SK-N-SH (cell line): ENCODE measurements at regions not wholly inside any gene's neighbourhood (a gene's known extent, or its start where the extent isn't known, plus 50 kb on each side); places are given as distances from the start of the nearest gene placed in this dataset.

Experiments
- CTCF ChIA-PET: fragments of 300-600, 350-600 bp; formaldehyde crosslinking; extraction: SDS; loops from one replicate; lab custom pipeline; 2021; lab: Yijun Ruan, JAX
- POLR2A ChIA-PET: fragments of 350-600 bp; sonication (Branson Sonifier 250); formaldehyde crosslinking; extraction: SDS; loops from one replicate; lab custom pipeline; 2020; ENCODE audit warnings: antibody characterized with exemption, inconsistent platforms; lab: Yijun Ruan, JAX
- DNase-seq: peaks from one replicate; pipeline ENCODE4 v3.0.0; 2012
- H2AFZ ChIP-seq: fragments of 200-600 bp; sonication (generic); 2 replicates; pipeline ENCODE4 v1.8.1; 2016; ENCODE audit warnings: antibody characterized with exemption, mild to moderate bottlenecking, low read depth
- H3F3A ChIP-seq: fragments of 200-600 bp; sonication (generic); replicated peaks from 2 replicates; pipeline ENCODE3; 2016; ENCODE audit warnings: antibody characterized with exemption, mild to moderate bottlenecking; ENCODE audit not compliant: insufficient read depth
- H3K27ac ChIP-seq, 2 experiments: fragments of 200-500 bp in 1 of 2; fragments of 200-600 bp in 1 of 2; sonication (Bioruptor generic) in 1 of 2; sonication (generic), shearing (Covaris generic) in 1 of 2; 2 replicates each; pipeline versions ENCODE4 v1.5.1 to v1.6.1; 2014 to 2016; ENCODE audit warnings: low read depth in 2 of 2, inconsistent platforms in 1 of 2, low read length in 1 of 2, mild to moderate bottlenecking in 1 of 2, mixed read lengths in 1 of 2
- H3K27me3 ChIP-seq: fragments of 200-600 bp; sonication (generic), shearing (Covaris generic); 2 replicates; pipeline ENCODE4 v1.6.1; 2016; ENCODE audit warnings: mixed run types; ENCODE audit not compliant: insufficient read depth
- H3K36me3 ChIP-seq, 2 experiments: fragments of 200-500 bp in 1 of 2; fragments of 200-600 bp in 1 of 2; sonication (Bioruptor generic) in 1 of 2; sonication (generic) in 1 of 2; replicated peaks in 1 of 2; 2 replicates each; pipeline versions ENCODE3 to v1.5.1; 2014 to 2016; ENCODE audit warnings: low read length in 1 of 2, mild to moderate bottlenecking in 1 of 2; ENCODE audit not compliant: insufficient read depth in 2 of 2, control insufficient read depth in 1 of 2
- H3K4me1 ChIP-seq, 2 experiments: fragments of 200-500 bp in 1 of 2; fragments of 200-600 bp in 1 of 2; sonication (Bioruptor generic) in 1 of 2; sonication (generic), shearing (Covaris generic) in 1 of 2; 2 replicates each; pipeline versions ENCODE4 v1.5.1 to v1.6.1; 2014 to 2016; ENCODE audit warnings: low read depth in 1 of 2, low read length in 1 of 2, mixed run types in 1 of 2; ENCODE audit not compliant: insufficient read depth in 2 of 2, control insufficient read depth in 1 of 2
- H3K4me2 ChIP-seq: fragments of 200-600 bp; sonication (generic), shearing (Covaris generic); 2 replicates; pipeline ENCODE4 v1.6.1; 2017; ENCODE audit warnings: mixed run types
- H3K4me3 ChIP-seq, 2 experiments: fragments of 200-500 bp in 1 of 2; fragments of 200-600 bp in 1 of 2; sonication (Bioruptor generic) in 1 of 2; sonication (generic), shearing (Covaris generic) in 1 of 2; 2 replicates each; pipeline versions ENCODE4 v1.5.1 to v1.8.1; 2014 to 2016; ENCODE audit warnings: low read depth in 2 of 2, inconsistent platforms in 1 of 2, low read length in 1 of 2, mild to moderate bottlenecking in 1 of 2, mixed read lengths in 1 of 2, moderate library complexity in 1 of 2
- H3K79me2 ChIP-seq: fragments of 200-600 bp; sonication (generic); 2 replicates; pipeline ENCODE4 v1.8.1; 2017; ENCODE audit warnings: mild to moderate bottlenecking; ENCODE audit not compliant: insufficient read depth
- H3K9ac ChIP-seq: fragments of 200-600 bp; sonication (generic); 2 replicates; pipeline ENCODE4 v1.6.1; 2017; ENCODE audit warnings: mixed run types
- H3K9me2 ChIP-seq: fragments of 200-600 bp; sonication (generic); 2 replicates; pipeline ENCODE4 v1.6.1; 2017; ENCODE audit warnings: mixed run types
- H3K9me3 ChIP-seq: fragments of 200-600 bp; sonication (generic); 2 replicates; pipeline ENCODE4 v1.6.1; 2017; ENCODE audit warnings: mixed run types, mild to moderate bottlenecking, moderate library complexity
- H4K20me1 ChIP-seq: fragments of 200-600 bp; sonication (generic); 2 replicates; pipeline ENCODE4 v1.6.1; 2017; ENCODE audit warnings: mild to moderate bottlenecking, mixed run types; ENCODE audit not compliant: insufficient read depth
- EP300 ChIP-seq, 2 experiments: IDR thresholded peaks; 2 replicates each; pipeline versions ENCODE4 v1.4.0 to v1.6.1; 2012; ENCODE audit warnings: borderline replicate concordance in 1 of 2, low read depth in 1 of 2, low read length in 1 of 2
- GABPA ChIP-seq: IDR thresholded peaks from 2 replicates; pipeline ENCODE4 v1.4.0; 2012; ENCODE audit warnings: low read depth, mild to moderate bottlenecking
- IRF3 ChIP-seq: fragments of 150-350 bp; IDR thresholded peaks from 2 replicates; pipeline ENCODE4 v1.6.1; 2016; ENCODE audit warnings: mild to moderate bottlenecking, low read depth, low read length
- MEF2A ChIP-seq: IDR thresholded peaks from 2 replicates; pipeline ENCODE4 v1.4.0; 2012; ENCODE audit warnings: low read depth, borderline replicate concordance
- POLR2AphosphoS5 ChIP-seq: IDR thresholded peaks from 2 replicates; pipeline ENCODE4 v1.6.1; 2012; ENCODE audit warnings: low read depth, low read length
- RCOR1 ChIP-seq: fragments of 150-350 bp; IDR thresholded peaks from 2 replicates; pipeline ENCODE4 v1.6.1; 2017; ENCODE audit warnings: antibody characterized with exemption, low read length
- SIN3A ChIP-seq: IDR thresholded peaks from 2 replicates; pipeline ENCODE4 v1.6.1; 2012; ENCODE audit warnings: low read depth, mild to moderate bottlenecking, low read length, moderate library complexity, borderline replicate concordance
- TEAD4 ChIP-seq: IDR thresholded peaks from 2 replicates; pipeline ENCODE4 v1.4.0; 2012; ENCODE audit warnings: mild to moderate bottlenecking, borderline replicate concordance; ENCODE audit not compliant: insufficient read depth
- ZBTB33 ChIP-seq: IDR thresholded peaks from 2 replicates; pipeline ENCODE4 v1.4.0; 2012; ENCODE audit warnings: low read depth, borderline replicate concordance
- WGBS: methylation state at CpG from one replicate; pipeline ENCODE4 v1.1.6; 2017; ENCODE audit warnings: low lambda C conversion rate; 5-methylcytosine and 5-hydroxymethylcytosine counted together
- TF ChIP-seq, protein P1 (sequence below): IDR thresholded peaks from 2 replicates; pipeline ENCODE4 v1.4.0; 2012; ENCODE audit warnings: low read depth, borderline replicate concordance
- TF ChIP-seq, protein P2 (sequence below): fragments of 200-600 bp; sonication (generic); IDR thresholded peaks from 2 replicates; pipeline ENCODE4 v1.6.1; 2017; ENCODE audit warnings: antibody characterized with exemption, mild to moderate bottlenecking, moderate library complexity

DNA sequence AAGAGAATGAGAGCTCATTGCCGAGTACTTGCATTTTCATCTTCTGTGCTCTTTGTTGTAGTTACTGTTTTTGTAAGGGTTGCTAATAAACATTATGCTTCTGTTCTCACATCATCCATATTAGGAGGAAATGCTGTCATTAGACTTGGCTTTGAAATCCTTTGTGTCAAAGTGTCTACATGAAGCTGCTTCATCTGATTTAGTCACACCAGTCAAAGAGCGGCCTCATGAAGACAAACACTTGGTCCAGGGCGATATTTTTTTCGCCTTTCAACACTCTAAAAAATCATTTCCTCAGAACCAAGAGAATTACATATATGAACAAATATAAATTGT, 105.0 kb downstream of the SPRY2 start:
- H4K20me1 ChIP-seq = no peaks in the 10 kb centered on the region
- H3F3A ChIP-seq = no peaks in the 10 kb centered on the region
- POLR2A ChIA-PET = no interaction called here
- no peaks in the 10 kb centered on the region for H3K79me2 ChIP-seq
- H3K4me3 ChIP-seq = no peak overlapping the region
- 0 out of 2 replicates have a peak overlapping the region, but pooled peaks have one; percentile 17 for H2AFZ ChIP-seq
- H3K9ac ChIP-seq = no peak overlapping the region
- DNase-seq = no peak
- no peaks in the 10 kb centered on the region for H3K9me3 ChIP-seq
- H3K36me3 ChIP-seq = no peaks in the 10 kb centered on the region
- H3K27ac ChIP-seq = no peak overlapping the region
- H3K27me3 ChIP-seq = no peaks in the 10 kb centered on the region
- no peak overlapping the region for H3K4me2 ChIP-seq
- 96% methylated on average over 4 of the region's 4 CpGs for WGBS
- CTCF ChIA-PET = no interaction called here
- H3K4me1 ChIP-seq = peaks cover 0 to 2% of the 10 kb centered on the region in 2 experiments; a peak in 3 of 4 replicates
- no peak for TF ChIP-seq TEAD4
- TF ChIP-seq, protein P1, sequence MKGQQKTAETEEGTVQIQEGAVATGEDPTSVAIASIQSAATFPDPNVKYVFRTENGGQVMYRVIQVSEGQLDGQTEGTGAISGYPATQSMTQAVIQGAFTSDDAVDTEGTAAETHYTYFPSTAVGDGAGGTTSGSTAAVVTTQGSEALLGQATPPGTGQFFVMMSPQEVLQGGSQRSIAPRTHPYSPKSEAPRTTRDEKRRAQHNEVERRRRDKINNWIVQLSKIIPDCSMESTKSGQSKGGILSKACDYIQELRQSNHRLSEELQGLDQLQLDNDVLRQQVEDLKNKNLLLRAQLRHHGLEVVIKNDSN = no peak
- TF ChIP-seq, protein P2, sequence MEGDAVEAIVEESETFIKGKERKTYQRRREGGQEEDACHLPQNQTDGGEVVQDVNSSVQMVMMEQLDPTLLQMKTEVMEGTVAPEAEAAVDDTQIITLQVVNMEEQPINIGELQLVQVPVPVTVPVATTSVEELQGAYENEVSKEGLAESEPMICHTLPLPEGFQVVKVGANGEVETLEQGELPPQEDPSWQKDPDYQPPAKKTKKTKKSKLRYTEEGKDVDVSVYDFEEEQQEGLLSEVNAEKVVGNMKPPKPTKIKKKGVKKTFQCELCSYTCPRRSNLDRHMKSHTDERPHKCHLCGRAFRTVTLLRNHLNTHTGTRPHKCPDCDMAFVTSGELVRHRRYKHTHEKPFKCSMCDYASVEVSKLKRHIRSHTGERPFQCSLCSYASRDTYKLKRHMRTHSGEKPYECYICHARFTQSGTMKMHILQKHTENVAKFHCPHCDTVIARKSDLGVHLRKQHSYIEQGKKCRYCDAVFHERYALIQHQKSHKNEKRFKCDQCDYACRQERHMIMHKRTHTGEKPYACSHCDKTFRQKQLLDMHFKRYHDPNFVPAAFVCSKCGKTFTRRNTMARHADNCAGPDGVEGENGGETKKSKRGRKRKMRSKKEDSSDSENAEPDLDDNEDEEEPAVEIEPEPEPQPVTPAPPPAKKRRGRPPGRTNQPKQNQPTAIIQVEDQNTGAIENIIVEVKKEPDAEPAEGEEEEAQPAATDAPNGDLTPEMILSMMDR = no peak
- TF ChIP-seq RCOR1 = no peak
- no peak for TF ChIP-seq IRF3
- H3K9me2 ChIP-seq = no peaks in the 10 kb centered on the region

- 0 out of 2 replicates have a peak overlapping the region, but pooled peaks have one; percentile 17 for H2AFZ ChIP-seq
Measured at GRCh38 chr13:80235166-80235966, 105.6 kb downstream of the SPRY2 start.

More at GRCh38 chr13:80235166-80235966, 105.6 kb downstream of the SPRY2 start:
- POLR2A ChIA-PET = no interaction called here
- Histone ChIP-seq H3K9me2 (no peaks in the 10 kb centered on the region), H3K4me1 (peaks cover 0 to 2% of the 10 kb centered on the region in 2 experiments; a peak in 3 of 4 replicates), H3K9me3 (no peaks in the 10 kb centered on the region), H3K27ac (no peak overlapping the region), H3K27me3 (no peaks in the 10 kb centered on the region), H3K4me2 (no peak overlapping the region), H3K36me3 (no peaks in the 10 kb centered on the region), H3K4me3 (no peak overlapping the region), H3K9ac (no peak overlapping the region), H3F3A (no peaks in the 10 kb centered on the region), H4K20me1 (no peaks in the 10 kb centered on the region), H3K79me2 (no peaks in the 10 kb centered on the region)
- CTCF ChIA-PET = no interaction called here
- no peak for DNase-seq
- 76% methylated on average over 10 of the region's 10 CpGs for WGBS
- TF ChIP-seq SIN3A = no peak
- no peak for TF ChIP-seq EP300 (IDR thresholded peaks at IDR 0.05; ENCODE audit: borderline replicate concordance in 1 of 2, low read depth in 1 of 2, low read length in 1 of 2)
- no peak for TF ChIP-seq POLR2AphosphoS5
- TF ChIP-seq GABPA = no peak
- no peak for TF ChIP-seq MEF2A
- TF ChIP-seq ZBTB33 = no peak
- TF ChIP-seq, protein P2 = no peak
